RWPE2 (cell line): ENCODE measurements at regions not wholly inside any gene's neighbourhood (a gene's known extent, or its start where the extent isn't known, plus 50 kb on each side); places are given as distances from the start of the nearest gene placed in this dataset.

Experiments
- ATAC-seq: fragments of 200-7000 bp; cut with Tn5 transposase; 3 replicates; pipeline ENCODE4 v1.9.1; 2021; ENCODE audit warnings: low read depth
- DNase-seq: peaks from one replicate; pipeline ENCODE4 v3.0.0-alpha.2; 2020; ENCODE audit warnings: low spot score
- H3K27ac ChIP-seq: fragments of 450-650 bp; 2 replicates; pipeline ENCODE4 v1.5.1; 2017; ENCODE audit warnings: mild to moderate bottlenecking; ENCODE audit not compliant: poor library complexity, severe bottlenecking
- H3K27me3 ChIP-seq: fragments of 250-450 bp; sonication (Bioruptor Pico); 2 replicates; pipeline ENCODE4 v1.5.1; 2021; ENCODE audit warnings: mild to moderate bottlenecking, moderate library complexity; ENCODE audit not compliant: insufficient read depth, poor library complexity, severe bottlenecking
- H3K36me3 ChIP-seq: fragments of 250-450 bp; sonication (Bioruptor Pico); 2 replicates; pipeline ENCODE4 v1.5.1; 2020; ENCODE audit warnings: low read depth, mild to moderate bottlenecking, moderate library complexity
- H3K4me1 ChIP-seq: fragments of 250-450 bp; sonication (Bioruptor Pico); 2 replicates; pipeline ENCODE4 v1.5.1; 2021; ENCODE audit warnings: mild to moderate bottlenecking, moderate library complexity; ENCODE audit not compliant: insufficient read depth, poor library complexity, severe bottlenecking
- H3K4me3 ChIP-seq: fragments of 250-450 bp; sonication (Bioruptor Pico); 2 replicates; pipeline ENCODE4 v1.5.1; 2021; ENCODE audit warnings: mild to moderate bottlenecking, moderate library complexity; ENCODE audit not compliant: severe bottlenecking
- H3K9me3 ChIP-seq: fragments of 250-450 bp; sonication (Bioruptor Pico); 2 replicates; pipeline ENCODE4 v1.5.1; 2021; ENCODE audit warnings: mild to moderate bottlenecking, moderate library complexity; ENCODE audit not compliant: severe bottlenecking
- TF ChIP-seq, protein P1 (sequence below): fragments of 450-650 bp; IDR thresholded peaks from one replicate; pipeline ENCODE4 v1.5.1; 2017; ENCODE audit warnings: mild to moderate bottlenecking, moderate library complexity; ENCODE audit not compliant: poor library complexity, severe bottlenecking

GRCh38 chr2:122388208-122388607, 632.8 kb downstream of the TSN start:
- Histone ChIP-seq H3K27ac (no peak overlapping the region), H3K36me3 (no peaks in the 10 kb centered on the region), H3K9me3 (no peaks in the 10 kb centered on the region), H3K4me3 (no peak overlapping the region), H3K4me1 (peaks cover 18% of the 10 kb centered on the region), H3K27me3 (no peaks in the 10 kb centered on the region)
- TF ChIP-seq, protein P1, sequence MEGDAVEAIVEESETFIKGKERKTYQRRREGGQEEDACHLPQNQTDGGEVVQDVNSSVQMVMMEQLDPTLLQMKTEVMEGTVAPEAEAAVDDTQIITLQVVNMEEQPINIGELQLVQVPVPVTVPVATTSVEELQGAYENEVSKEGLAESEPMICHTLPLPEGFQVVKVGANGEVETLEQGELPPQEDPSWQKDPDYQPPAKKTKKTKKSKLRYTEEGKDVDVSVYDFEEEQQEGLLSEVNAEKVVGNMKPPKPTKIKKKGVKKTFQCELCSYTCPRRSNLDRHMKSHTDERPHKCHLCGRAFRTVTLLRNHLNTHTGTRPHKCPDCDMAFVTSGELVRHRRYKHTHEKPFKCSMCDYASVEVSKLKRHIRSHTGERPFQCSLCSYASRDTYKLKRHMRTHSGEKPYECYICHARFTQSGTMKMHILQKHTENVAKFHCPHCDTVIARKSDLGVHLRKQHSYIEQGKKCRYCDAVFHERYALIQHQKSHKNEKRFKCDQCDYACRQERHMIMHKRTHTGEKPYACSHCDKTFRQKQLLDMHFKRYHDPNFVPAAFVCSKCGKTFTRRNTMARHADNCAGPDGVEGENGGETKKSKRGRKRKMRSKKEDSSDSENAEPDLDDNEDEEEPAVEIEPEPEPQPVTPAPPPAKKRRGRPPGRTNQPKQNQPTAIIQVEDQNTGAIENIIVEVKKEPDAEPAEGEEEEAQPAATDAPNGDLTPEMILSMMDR: no peak
- ATAC-seq: no peak
- no peak for DNase-seq

- H3K36me3 ChIP-seq: no peaks in the 10 kb centered on the region
- TF ChIP-seq, protein P1: no peak
- ATAC-seq (no peak), DNase-seq (no peak)
- no peak overlapping the region for H3K4me3 ChIP-seq
- H3K27ac ChIP-seq: peak overlapping the region; percentile 14
- no peaks in the 10 kb centered on the region for H3K9me3 ChIP-seq
- peaks cover 18% of the 10 kb centered on the region for H3K4me1 ChIP-seq
- H3K27me3 ChIP-seq: no peaks in the 10 kb centered on the region
These were observed 634.2 kb downstream of the TSN start for GRCh38 chr2:122389694-122390093.

GRCh38 chr2:122390406-122390805, 635.0 kb downstream of the TSN start:
- peak; percentile 61 for ATAC-seq

DNA sequence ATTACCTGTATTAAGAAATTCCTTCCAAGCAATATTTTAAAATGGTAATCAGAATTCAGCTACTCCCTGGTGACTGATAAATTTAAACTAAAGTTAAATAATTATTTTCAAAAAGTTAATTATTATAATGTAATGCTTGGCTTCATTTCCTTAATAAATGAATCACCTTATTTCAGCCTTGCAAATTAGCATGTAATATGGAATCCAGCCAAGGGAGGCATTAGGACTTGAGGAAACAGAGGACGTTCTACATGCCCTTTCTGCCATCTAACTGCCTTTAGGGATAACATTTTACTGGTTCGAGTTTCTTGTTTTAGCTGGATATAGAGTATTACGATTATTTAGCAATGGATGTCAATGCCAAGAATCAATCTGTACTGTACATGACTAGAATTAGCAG, 636.3 kb downstream of the TSN start:
- Histone ChIP-seq H3K9me3 (no peaks in the 10 kb centered on the region), H3K36me3 (no peaks in the 10 kb centered on the region), H3K27me3 (no peaks in the 10 kb centered on the region), H3K4me1 (peaks cover 18% of the 10 kb centered on the region), H3K4me3 (no peak overlapping the region), H3K27ac (no peak overlapping the region)
- ATAC-seq (no peak), DNase-seq (no peak)
- TF ChIP-seq, protein P1: no peak

More at GRCh38 chr2:122390406-122390805, 635.0 kb downstream of the TSN start:
- no peak for DNase-seq
- Histone ChIP-seq H3K9me3 (no peaks in the 10 kb centered on the region), H3K36me3 (no peaks in the 10 kb centered on the region), H3K27ac (peak overlapping the region; percentile 14), H3K4me3 (no peak overlapping the region), H3K4me1 (peaks cover 18% of the 10 kb centered on the region), H3K27me3 (no peaks in the 10 kb centered on the region)
- TF ChIP-seq, protein P1: no peak

DNA sequence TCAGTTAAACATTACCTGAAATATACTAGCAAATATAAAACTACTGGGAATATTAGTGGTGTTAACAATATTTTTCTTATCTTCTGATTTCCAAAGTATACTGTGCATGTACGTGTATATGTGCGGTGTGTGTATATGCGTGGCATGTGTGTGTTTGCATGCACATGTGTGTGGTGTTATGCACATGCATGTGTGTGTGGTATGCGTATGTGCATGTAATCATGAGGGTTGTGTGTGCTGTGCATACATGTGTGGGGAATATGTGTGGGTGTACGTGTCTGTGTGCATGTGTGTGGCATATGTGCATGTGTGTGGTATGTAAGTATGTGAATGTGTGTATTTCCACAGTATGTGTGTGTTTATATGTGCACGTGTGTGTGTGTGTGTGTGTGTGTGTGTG, 640.2 kb downstream of the TSN start:
- TF ChIP-seq, protein P1: no peak
- ATAC-seq (no peak), DNase-seq (no peak)
- Histone ChIP-seq H3K4me3 (no peak overlapping the region), H3K36me3 (no peaks in the 10 kb centered on the region), H3K27me3 (no peaks in the 10 kb centered on the region), H3K4me1 (peaks cover 12% of the 10 kb centered on the region), H3K27ac (no peak overlapping the region), H3K9me3 (no peaks in the 10 kb centered on the region)
